ENCODE measurements at regions not wholly inside any gene's neighbourhood (a gene's known extent, or its start where the extent isn't known, plus 50 kb on each side); places are given as distances from the start of the nearest gene placed in this dataset.

GRCh38 chr1:30324251-30325084 is 398.9 kb downstream of the MATN1 start:
- DNase-seq (ENCODE audit: extremely low read depth in 1 of 2, low read depth in 1 of 2): no peak

GRCh38 chr1:30323841-30324240 is 399.5 kb downstream of the MATN1 start:
- DNase-seq (ENCODE audit: extremely low read depth in 1 of 2, low read depth in 1 of 2): no peak

- DNase-seq (ENCODE audit: extremely low read depth in 1 of 2, low read depth in 1 of 2): no peak
These were observed 400.0 kb downstream of the MATN1 start for GRCh38 chr1:30323352-30323751.

DNA sequence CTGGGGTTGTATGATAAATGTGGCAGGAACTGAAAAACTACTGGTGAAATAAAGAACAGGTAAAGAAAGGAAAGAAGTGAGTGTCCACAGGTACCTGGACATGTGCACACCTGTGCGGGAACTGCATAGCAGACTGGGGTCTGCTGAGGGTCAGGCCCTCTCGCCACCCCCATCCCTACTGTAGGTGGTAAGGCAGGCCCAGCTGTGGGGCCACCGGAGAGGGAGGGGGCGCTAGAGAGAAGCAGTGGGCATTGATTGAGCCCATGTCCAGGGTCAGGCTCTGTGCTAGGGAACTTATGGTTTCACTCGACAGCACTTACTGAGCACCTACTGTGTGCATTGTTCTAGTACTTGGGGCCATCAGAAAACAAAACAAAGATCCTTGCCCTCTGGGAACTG is 400.5 kb downstream of the MATN1 start:
- no peak for DNase-seq (ENCODE audit: extremely low read depth in 1 of 2, low read depth in 1 of 2)

DNA sequence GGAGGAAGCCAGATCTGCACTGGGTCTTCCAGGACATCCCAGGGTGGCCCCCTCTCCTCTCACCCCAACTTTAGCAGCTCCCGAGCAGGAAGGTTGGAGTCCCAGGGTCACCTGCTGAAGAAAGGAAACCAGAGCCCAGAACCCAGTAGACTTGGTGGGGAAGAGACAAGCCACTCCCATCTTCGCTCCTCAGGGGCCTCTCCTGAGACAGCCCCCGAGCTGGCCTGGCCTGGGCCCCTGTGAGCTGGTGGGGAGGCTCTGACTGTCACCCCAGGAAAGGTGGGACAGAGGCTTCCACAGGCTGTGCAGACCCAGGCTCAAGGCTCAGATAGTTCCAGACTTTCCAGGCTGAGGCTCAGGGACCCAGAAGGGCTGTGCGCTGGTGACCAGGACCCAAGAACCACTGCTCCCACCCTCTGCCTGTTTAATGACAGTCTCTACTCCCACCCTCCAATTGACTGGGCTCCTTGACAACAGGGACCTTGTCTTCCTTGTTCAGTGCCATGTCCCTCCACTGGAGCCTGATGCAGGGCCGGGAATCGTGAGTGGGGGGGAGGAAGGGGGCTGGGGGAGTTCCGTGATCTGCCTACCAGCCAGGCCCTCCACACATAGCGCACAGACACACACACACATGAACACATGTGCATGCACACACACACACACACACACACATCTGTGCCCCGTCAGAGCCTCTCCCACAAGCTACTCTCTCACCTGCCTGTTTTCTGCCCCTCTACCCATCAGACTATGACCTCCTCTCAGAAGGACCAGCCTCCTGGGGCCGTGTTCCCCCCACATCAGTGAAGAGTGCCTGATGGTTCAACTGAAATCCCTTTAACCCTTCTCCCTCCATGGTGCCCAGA is 401.2 kb downstream of the MATN1 start:
- DNase-seq (ENCODE audit: extremely low read depth in 1 of 2, low read depth in 1 of 2): no peak

DNA sequence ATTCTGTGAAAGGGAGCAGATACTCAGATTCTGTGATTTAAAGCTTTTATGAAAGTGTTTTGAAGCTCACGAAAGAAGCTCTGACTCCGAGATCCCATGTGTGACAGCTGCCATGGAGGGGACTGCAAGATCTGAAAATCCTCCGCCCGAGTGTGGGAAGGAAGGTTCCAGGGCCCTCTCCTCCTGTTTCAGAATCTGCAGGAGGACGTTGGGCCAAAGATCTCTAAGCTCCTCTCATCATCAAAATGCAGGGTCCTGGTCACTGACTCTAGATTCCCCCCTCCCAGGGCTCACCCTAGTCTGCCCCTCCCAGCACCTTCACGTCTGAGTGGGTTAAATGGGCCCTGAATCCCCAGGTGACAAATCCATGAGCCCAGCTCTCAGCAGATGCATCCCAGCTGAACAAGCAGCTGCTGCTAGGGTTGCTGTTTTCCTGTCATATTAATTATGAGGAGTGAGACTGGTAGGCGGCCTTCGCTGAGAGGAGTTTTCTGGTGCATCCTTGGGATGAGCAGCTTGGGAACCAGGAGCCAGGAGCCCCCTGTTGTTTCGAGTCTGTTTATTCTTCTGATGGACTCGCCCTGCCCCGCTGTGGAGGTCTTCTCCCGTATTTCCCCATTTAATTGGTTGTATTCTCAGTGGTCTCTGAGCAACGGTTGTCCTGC is 402.0 kb downstream of the MATN1 start:
- DNase-seq (ENCODE audit: extremely low read depth in 1 of 2, low read depth in 1 of 2): no peak

DNA sequence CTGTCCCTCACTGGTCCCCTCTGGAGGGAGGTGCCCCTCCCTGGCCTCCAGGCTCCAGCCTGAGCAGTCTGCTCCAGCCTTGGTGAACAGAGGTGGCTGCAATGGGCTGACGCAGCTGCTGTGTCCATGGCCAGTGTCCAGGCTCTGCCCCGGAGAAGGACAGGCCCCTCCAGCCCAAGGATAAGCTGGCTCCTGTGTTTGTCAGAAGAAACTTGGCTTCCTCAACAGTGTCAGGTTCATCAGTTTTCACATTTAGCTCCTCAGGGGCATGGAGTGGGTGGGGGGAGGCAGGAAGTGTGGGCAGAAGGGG is 402.8 kb downstream of the MATN1 start:
- no peak for DNase-seq (ENCODE audit: extremely low read depth in 1 of 2, low read depth in 1 of 2)

DNA sequence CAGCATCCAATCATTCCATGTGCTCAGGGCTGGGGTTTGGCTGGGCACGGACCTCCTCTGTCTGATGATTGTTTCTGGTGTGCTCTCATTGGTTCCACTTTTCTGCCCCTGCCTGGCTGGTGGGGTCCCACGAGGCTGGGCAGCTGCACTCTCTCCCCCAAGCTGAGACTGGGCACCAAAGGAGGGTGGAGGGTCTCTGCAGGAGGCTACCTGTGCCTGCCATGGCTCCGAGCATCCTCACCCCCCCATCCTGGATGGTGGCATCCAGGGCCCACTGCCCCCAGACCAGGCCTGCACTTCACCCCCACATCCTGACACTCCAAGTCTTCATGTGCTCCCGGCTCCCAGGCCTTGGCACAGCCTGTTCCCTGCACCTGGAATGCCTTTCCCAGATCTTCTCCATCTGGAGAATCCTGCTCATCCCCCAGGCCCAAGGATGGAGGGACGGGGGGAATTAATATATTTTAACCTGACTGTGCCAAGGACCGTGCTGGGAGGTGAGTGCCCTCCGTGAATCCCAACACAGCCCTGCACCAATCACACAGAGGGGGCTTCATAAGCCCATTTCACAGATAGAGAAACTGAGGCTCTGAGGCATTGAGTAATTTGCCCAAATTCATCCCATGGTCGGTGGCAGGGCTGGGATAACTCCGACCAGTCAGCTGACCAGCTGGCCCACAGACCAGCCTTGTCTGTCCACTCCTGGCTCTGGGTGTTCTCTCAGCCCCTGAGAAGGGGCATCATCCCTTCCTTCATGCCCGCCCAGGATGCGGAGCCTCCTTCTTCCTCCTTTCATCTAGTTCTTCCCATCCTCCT is 403.4 kb downstream of the MATN1 start:
- no peak for DNase-seq (ENCODE audit: extremely low read depth in 1 of 2, low read depth in 1 of 2)

DNA sequence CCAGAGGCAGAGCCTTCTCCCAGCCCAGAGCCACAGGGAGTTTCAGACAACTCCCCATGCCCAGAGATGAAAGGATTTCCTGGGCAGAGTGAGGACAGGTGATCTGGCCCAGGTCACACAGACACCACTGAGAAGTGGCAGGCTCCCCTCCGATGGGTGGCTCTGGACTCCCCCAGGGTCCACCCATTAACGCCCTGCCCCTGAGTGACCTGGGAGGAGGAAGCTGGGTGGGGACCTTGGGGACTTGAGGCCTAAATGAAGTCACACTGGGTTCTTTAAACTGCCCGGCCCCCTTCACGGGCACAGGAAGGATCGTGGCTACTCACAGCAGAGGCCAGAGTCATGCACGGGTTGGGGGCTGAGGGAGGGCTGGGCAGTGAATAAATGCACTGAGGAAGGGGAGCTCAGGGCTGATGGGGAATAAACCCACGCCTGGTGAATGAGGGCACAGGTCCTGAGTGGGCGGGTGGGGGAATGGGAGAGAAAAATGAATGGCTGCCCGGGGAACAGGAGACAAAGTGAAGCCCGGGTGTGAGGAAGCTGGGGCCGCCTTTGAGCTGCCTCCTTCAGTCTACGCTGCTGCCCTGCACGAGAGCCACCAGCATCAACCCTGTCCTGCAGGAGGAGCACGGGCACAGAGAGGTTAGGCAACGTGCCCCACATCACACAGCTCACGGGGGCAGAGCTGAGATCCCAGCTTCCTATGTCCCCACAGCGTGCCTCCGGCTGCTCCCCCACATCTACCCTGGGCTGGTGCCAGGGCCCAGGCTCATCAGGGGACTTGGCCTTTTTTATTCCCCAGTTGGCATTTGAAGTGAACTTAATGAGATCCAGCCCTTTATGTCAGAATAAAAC is 404.3 kb downstream of the MATN1 start:
- DNase-seq (ENCODE audit: extremely low read depth in 1 of 2, low read depth in 1 of 2): no peak

GRCh38 chr1:30318413-30318812 is 405.0 kb downstream of the MATN1 start:
- no peak for DNase-seq (ENCODE audit: extremely low read depth in 1 of 2, low read depth in 1 of 2)

DNA sequence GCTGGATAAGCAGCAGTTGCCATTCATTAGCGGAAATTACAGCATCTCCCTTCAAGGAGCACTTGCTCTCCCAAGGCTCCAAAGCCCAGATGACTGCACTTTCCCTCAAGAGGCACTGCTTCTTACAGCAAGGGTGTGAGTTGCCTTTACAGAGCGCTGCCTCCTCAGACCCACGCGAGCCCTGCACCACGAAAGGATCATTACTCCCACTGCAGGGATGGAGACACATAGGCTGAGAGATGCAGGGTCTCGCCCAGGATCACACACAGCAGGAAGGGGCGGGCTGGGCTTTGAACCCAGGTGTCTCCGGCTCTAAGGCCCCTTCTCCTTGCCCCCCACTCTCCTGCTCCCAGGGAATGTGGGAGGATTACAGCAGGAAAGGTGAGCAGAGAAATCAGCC is 405.5 kb downstream of the MATN1 start:
- DNase-seq (ENCODE audit: extremely low read depth in 1 of 2, low read depth in 1 of 2): no peak

DNA sequence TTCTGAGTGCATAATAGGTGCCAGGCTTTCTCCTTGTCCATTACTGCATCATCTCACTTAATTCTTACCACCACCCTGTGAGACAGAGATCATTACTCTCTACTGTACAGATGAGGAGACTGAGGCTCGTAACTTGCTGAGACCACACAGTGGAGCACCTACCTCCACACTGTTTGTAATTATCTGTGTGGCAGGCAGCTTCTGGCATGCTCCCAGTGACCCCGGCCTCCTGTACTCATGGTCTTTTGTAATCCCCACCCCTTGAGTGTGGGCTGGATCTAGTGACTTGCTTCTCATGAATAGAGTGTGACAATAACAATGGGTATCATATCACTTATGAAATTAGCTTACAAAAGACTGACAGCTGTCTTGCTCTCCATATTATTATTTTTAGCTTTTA is 407.3 kb downstream of the MATN1 start:
- no peak for DNase-seq (ENCODE audit: extremely low read depth in 1 of 2, low read depth in 1 of 2)

DNA sequence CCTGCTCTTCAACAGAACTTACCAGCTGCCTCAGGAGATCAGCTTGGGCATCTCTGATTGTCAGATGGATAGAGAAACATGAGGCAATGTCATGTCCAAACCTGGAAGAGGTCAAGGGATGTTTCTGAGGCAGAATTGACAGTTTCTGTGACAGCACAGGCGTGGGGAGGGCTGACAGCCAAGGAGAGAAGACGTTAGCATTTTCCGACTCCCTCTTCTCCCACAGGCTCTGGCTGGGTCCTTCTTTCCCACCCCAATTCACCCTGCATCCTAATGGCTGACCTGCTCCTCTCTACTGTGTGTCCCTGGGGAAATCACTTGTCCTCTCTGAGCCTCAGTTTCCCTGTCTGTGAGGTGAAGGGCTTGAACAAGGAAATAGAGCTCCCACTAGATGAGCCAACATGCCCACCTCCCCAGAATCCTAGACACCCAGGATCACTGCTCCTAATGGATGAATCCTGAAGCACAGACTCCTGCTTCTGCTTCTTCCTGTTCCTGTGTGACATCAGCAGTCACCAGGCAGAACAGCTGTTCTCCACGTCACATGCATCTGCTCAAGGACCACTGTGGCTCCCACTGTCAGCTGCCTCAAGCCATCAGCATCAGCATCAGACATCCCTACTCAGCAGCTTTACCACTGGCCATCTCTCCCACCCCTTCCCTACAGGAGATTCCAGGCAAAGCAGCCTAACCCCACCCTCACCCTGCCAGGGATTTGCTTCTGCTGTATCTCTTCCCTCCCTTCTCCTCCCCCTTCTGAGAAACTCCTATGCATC is 408.0 kb downstream of the MATN1 start:
- DNase-seq (ENCODE audit: extremely low read depth in 1 of 2, low read depth in 1 of 2): no peak

GRCh38 chr1:30314591-30314990 is 408.8 kb downstream of the MATN1 start:
- DNase-seq (ENCODE audit: extremely low read depth in 1 of 2, low read depth in 1 of 2): no peak

DNA sequence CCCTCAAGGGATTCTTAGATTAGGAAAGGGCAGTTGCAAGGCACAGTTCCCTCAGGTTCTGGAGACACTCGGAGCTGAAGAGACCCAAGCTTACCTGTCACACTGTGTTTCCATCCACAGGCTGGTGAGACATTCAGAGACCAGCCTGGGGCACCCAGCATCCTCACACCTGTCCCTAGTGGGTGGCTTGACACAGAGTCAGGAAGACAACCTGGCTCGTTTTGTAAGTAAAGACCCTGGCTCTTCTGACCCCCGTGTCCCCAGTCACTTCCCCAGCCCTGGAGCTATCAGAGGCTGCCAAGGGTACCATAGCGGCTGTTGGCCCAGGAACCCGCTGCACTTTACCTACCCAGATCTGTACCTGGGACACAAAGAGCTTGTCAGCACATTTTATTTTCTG is 409.8 kb downstream of the MATN1 start:
- no peak for DNase-seq (ENCODE audit: extremely low read depth in 1 of 2, low read depth in 1 of 2)

DNA sequence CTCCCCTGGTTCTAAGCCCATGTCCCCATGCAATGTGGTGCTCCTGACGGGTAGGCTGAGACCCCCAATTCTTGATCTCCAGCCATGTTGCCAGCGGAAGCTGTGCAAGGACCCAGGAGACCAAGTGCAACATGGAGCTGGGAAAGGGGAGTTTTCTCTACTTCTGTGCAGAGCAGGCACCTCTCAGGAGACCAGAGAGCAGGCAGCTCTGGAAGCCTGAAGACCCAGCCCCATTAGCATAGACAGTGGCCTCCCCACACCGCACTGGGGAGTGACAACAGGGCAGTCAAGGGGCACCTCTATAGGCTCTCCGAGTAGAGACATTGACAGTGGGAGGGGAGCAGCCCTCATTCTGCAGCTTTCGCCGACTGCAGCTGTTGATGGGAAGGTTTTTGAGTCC is 410.2 kb downstream of the MATN1 start:
- DNase-seq (ENCODE audit: extremely low read depth in 1 of 2, low read depth in 1 of 2): no peak

GRCh38 chr1:30312226-30312625 is 411.2 kb downstream of the MATN1 start:
- no peak for DNase-seq (ENCODE audit: extremely low read depth in 1 of 2, low read depth in 1 of 2)

- DNase-seq (ENCODE audit: extremely low read depth in 1 of 2, low read depth in 1 of 2): no peak
These were observed 411.6 kb downstream of the MATN1 start for GRCh38 chr1:30311749-30312148.

All from activated CD8-positive, alpha-beta memory T cell treated with anti-CD3 and anti-CD28 coated beads for 1 hour (primary cell).